ENCODE measurements at regions not wholly inside any gene's neighbourhood (a gene's known extent, or its start where the extent isn't known, plus 50 kb on each side); places are given as distances from the start of the nearest gene placed in this dataset.

- TF ChIP-seq PRDM15 (CRISPR knock-in tag; IDR thresholded peaks at IDR 0.05) (no peak), MXI1 (IDR thresholded peaks at IDR 0.05; ENCODE audit: low read depth, low read length) (no peak), USF2 (IDR thresholded peaks at IDR 0.05; ENCODE audit: borderline replicate concordance, low read depth, low read length) (no peak)
Measured at GRCh38 chr3:99474776-99475175, 163.6 kb upstream of the COL8A1 start (continued).

GRCh38 chr3:99473321-99473751 lies 165.1 kb upstream of the COL8A1 start:
- SMC1A ChIA-PET (ENCODE audit: uncharacterized antibody, unreplicated experiment), result interaction anchor here (0.7 to 0.9 kb wide), 2 partner anchors 11 to 31 kb away, joined by 3 read pairs; no protein-coding TSS in a partner anchor
- Histone ChIP-seq H3K4me3 (no peak overlapping the region), H3K9ac (ENCODE audit: control insufficient read depth, insufficient read depth, low read length) (no peak overlapping the region), H3K4me1 (ENCODE audit: control insufficient read depth, insufficient read depth, low read length) (no peaks in the 10 kb centered on the region; the same call in 1 of the 2 replicates), H4K20me1 (ENCODE audit: control insufficient read depth, insufficient read depth) (no peaks in the 10 kb centered on the region), H3K27me3 (replicated peaks in 1 of 2; ENCODE audit: control insufficient read depth in 2 of 2, insufficient read depth in 2 of 2, low read length in 1 of 2) (no peaks in the 10 kb centered on the region), H3K36me3 (ENCODE audit: control insufficient read depth in 2 of 2, insufficient read depth in 2 of 2, low read length in 1 of 2) (no peaks in the 10 kb centered on the region), H3K27ac (ENCODE audit: control insufficient read depth, insufficient read depth) (no peak overlapping the region), H3K79me2 (ENCODE audit: control insufficient read depth, insufficient read depth, low read length) (no peaks in the 10 kb centered on the region), H2AFZ (ENCODE audit: control insufficient read depth, low read depth, low read length) (no peak overlapping the region), H3K4me2 (ENCODE audit: control insufficient read depth, insufficient read depth) (no peak overlapping the region), H3K9me3 (replicated peaks; ENCODE audit: control insufficient read depth, insufficient read depth, low read length) (no peaks in the 10 kb centered on the region)
- 97% methylated on average over 2 of the region's 2 CpGs for WGBS (ENCODE audit: insufficient coverage, insufficient replicate concordance, low lambda C conversion rate, missing lambda C conversion rate)
- CTCF ChIA-PET, result interaction anchor here (0.8 to 1.5 kb wide), 3 partner anchors 26 to 58 kb away, joined by 3 to 6 read pairs (median 3); no protein-coding TSS in a partner anchor
- FAIRE-seq (peak; percentile 35), DNase-seq (ENCODE audit: low read depth, low spot score) (no peak), ATAC-seq (no peak)
- POLR2A ChIA-PET, result no interaction called here
- intact Hi-C loops (cut with micrococcal nuclease; ENCODE audit: unreplicated experiment), result no loop called here
- no TSS peak for BruUV-seq (replicated peaks)
- in situ Hi-C loops (cut with MboI), result no loop called here
- TF ChIP-seq NFIC (IDR thresholded peaks at IDR 0.05; ENCODE audit: low read depth, low read length) (no peak), MYB (IDR thresholded peaks at IDR 0.05; ENCODE audit: borderline replicate concordance, low read depth, low read length) (no peak), MXI1 (IDR thresholded peaks at IDR 0.05; ENCODE audit: low read depth, low read length) (no peak), ZNF622 (IDR thresholded peaks at IDR 0.05) (no peak), NBN (IDR thresholded peaks at IDR 0.05) (no peak), CEBPB (IDR thresholded peaks at IDR 0.05; ENCODE audit: borderline replicate concordance in 1 of 2, low read depth in 2 of 2, low read length in 2 of 2) (no peak), SMARCA5 (IDR thresholded peaks at IDR 0.05) (no peak)
- RAD21 ChIA-PET (ENCODE audit: unreplicated experiment), result interaction anchor here (1.3 kb wide), 1 partner anchor 29 kb away, joined by 3 read pairs; no protein-coding TSS in a partner anchor
